ENCODE measurements at regions not wholly inside any gene's neighbourhood (a gene's known extent, or its start where the extent isn't known, plus 50 kb on each side); places are given as distances from the start of the nearest gene placed in this dataset.

- no peak for DNase-seq
These were observed 1077.4 kb upstream of the ADGRL4 start for GRCh38 chr1:80083892-80084291.

- no peak for DNase-seq
These were observed 1069.9 kb upstream of the ADGRL4 start for GRCh38 chr1:80076469-80076868.

- no peak for DNase-seq
These were observed 1068.8 kb upstream of the ADGRL4 start for GRCh38 chr1:80075351-80075750.

- DNase-seq, result no peak
These were observed 1066.0 kb upstream of the ADGRL4 start for GRCh38 chr1:80072563-80072962.

- DNase-seq, result no peak
These were observed 1059.5 kb upstream of the ADGRL4 start for GRCh38 chr1:80066060-80066459.

- no peak for DNase-seq
These were observed 1058.0 kb upstream of the ADGRL4 start for GRCh38 chr1:80064524-80064923.

GRCh38 chr1:80059940-80060339 is 1053.4 kb upstream of the ADGRL4 start:
- peak; percentile 1 for DNase-seq

- no peak for DNase-seq
These were observed 1049.6 kb upstream of the ADGRL4 start for GRCh38 chr1:80056179-80056578.

- peak; percentile 2 for DNase-seq
These were observed 1047.6 kb upstream of the ADGRL4 start for GRCh38 chr1:80054129-80054528.

- DNase-seq, result no peak
These were observed 1047.1 kb upstream of the ADGRL4 start for GRCh38 chr1:80053613-80054012.

GRCh38 chr1:80050523-80050922 is 1044.0 kb upstream of the ADGRL4 start:
- no peak for DNase-seq

GRCh38 chr1:80050085-80050484 is 1043.6 kb upstream of the ADGRL4 start:
- DNase-seq, result no peak

- no peak for DNase-seq
These were observed 1042.2 kb upstream of the ADGRL4 start for GRCh38 chr1:80048716-80049115.

- no peak for DNase-seq
These were observed 1041.3 kb upstream of the ADGRL4 start for GRCh38 chr1:80047791-80048190.

- no peak for DNase-seq
These were observed 1038.1 kb upstream of the ADGRL4 start for GRCh38 chr1:80044662-80045061.

GRCh38 chr1:80036690-80037432 is 1030.3 kb upstream of the ADGRL4 start:
- DNase-seq, result no peak

GRCh38 chr1:80023358-80023757 is 1016.8 kb upstream of the ADGRL4 start:
- no peak for DNase-seq

- DNase-seq, result no peak
These were observed 1015.4 kb upstream of the ADGRL4 start for GRCh38 chr1:80021891-80022290.

GRCh38 chr1:80018348-80018747 is 1011.8 kb upstream of the ADGRL4 start:
- no peak for DNase-seq

GRCh38 chr1:80008934-80009333 is 1002.4 kb upstream of the ADGRL4 start:
- DNase-seq, result no peak

- DNase-seq, result no peak
These were observed 996.7 kb upstream of the ADGRL4 start for GRCh38 chr1:80003250-80003649.

- DNase-seq, result no peak
These were observed 981.9 kb upstream of the ADGRL4 start for GRCh38 chr1:79988401-79988800.

- DNase-seq, result no peak
These were observed 975.7 kb upstream of the ADGRL4 start for GRCh38 chr1:79982211-79982610.

- no peak for DNase-seq
These were observed 975.0 kb upstream of the ADGRL4 start for GRCh38 chr1:79981481-79981880.

- DNase-seq, result no peak
These were observed 972.8 kb upstream of the ADGRL4 start for GRCh38 chr1:79979346-79979745.

Measured in hematopoietic multipotent progenitor cell treated with erythropoietin and hydrocortisone succinate and interleukin-3 and kit ligand, for 6 days (in vitro differentiated cells).